Keratinocyte (primary cell): ENCODE measurements at regions not wholly inside any gene's neighbourhood (a gene's known extent, or its start where the extent isn't known, plus 50 kb on each side); places are given as distances from the start of the nearest gene placed in this dataset.

ENCODE experiments used
- DNase-seq: peaks from one replicate; pipeline ENCODE4 v3.0.0-alpha.2; 2011; ENCODE audit warnings: low read depth, missing footprints, low spot score
- FAIRE-seq: peaks from 2 replicates; lab custom pipeline; 2011; peaks lifted over from hg19 to GRCh38; lab: Jason Lieb, UNC
- H2AFZ ChIP-seq: 2 replicates; pipeline ENCODE4 v1.6.0; 2012; ENCODE audit warnings: low read length, control low read depth, inconsistent platforms; ENCODE audit not compliant: control insufficient read depth
- H3K27ac ChIP-seq: 2 replicates; pipeline ENCODE4 v1.5.1; 2011; ENCODE audit warnings: low read length; ENCODE audit not compliant: control insufficient read depth, insufficient read depth
- H3K27me3 ChIP-seq: 3 replicates; pipeline ENCODE4 v1.6.0; 2011; ENCODE audit warnings: low read length; ENCODE audit not compliant: control insufficient read depth, insufficient read depth; ENCODE audit errors: extremely low read depth
- H3K36me3 ChIP-seq, 2 experiments: 2 replicates in 1 of 2; 3 replicates in 1 of 2; pipeline ENCODE4 v1.5.1; 2011; ENCODE audit warnings: low read length in 2 of 2, mild to moderate bottlenecking in 1 of 2; ENCODE audit not compliant: control insufficient read depth in 2 of 2, insufficient read depth in 2 of 2; ENCODE audit errors: extremely low read depth in 1 of 2
- H3K4me1 ChIP-seq: 3 replicates; pipeline ENCODE4 v1.5.1; 2011; ENCODE audit warnings: low read length; ENCODE audit not compliant: control insufficient read depth, insufficient read depth; ENCODE audit errors: extremely low read depth
- H3K4me2 ChIP-seq: 3 replicates; pipeline ENCODE4 v1.6.0; 2011; ENCODE audit warnings: low read depth, low read length; ENCODE audit not compliant: control insufficient read depth, insufficient read depth; ENCODE audit errors: extremely low read depth
- H3K4me3 ChIP-seq, 3 experiments: fragments of 200-600 bp in 1 of 3; sonication (generic) in 1 of 3; 2 replicates in 2 of 3; 3 replicates in 1 of 3; pipeline ENCODE4 v1.5.1; 2011 to 2016; ENCODE audit warnings: low read length in 3 of 3, mild to moderate bottlenecking in 3 of 3, control low read depth in 2 of 3, inconsistent platforms in 1 of 3, low read depth in 1 of 3, mixed read lengths in 1 of 3, mixed run types in 1 of 3, moderate library complexity in 1 of 3; ENCODE audit not compliant: control insufficient read depth in 2 of 3, insufficient read depth in 2 of 3; ENCODE audit errors: extremely low read depth in 1 of 3
- H3K79me2 ChIP-seq: 2 replicates; pipeline ENCODE4 v1.6.0; 2012; ENCODE audit warnings: low read length; ENCODE audit not compliant: control insufficient read depth, insufficient read depth
- H3K9ac ChIP-seq: 3 replicates; pipeline ENCODE4 v1.6.0; 2011; ENCODE audit warnings: low read length; ENCODE audit not compliant: control insufficient read depth, insufficient read depth; ENCODE audit errors: extremely low read depth
- H3K9me1 ChIP-seq: 3 replicates; pipeline ENCODE4 v1.6.0; 2011; ENCODE audit warnings: low read length; ENCODE audit not compliant: control insufficient read depth, insufficient read depth; ENCODE audit errors: extremely low read depth
- H3K9me3 ChIP-seq: 2 replicates; pipeline ENCODE4 v1.5.1; 2012; ENCODE audit warnings: low read depth, low read length; ENCODE audit not compliant: control insufficient read depth
- H4K20me1 ChIP-seq: 3 replicates; pipeline ENCODE4 v1.6.0; 2011; ENCODE audit warnings: low read length; ENCODE audit not compliant: control insufficient read depth, insufficient read depth; ENCODE audit errors: extremely low read depth
- CTCF ChIP-seq, 3 experiments: IDR thresholded peaks in 1 of 3; conservative IDR thresholded peaks in 1 of 3; optimal IDR thresholded peaks in 1 of 3; 2 replicates in 2 of 3; 3 replicates in 1 of 3; pipeline versions ENCODE3 to v1.5.1; 2011; ENCODE audit warnings: low read length in 3 of 3, mild to moderate bottlenecking in 3 of 3, moderate library complexity in 2 of 3, control low read depth in 1 of 3, inconsistent platforms in 1 of 3; ENCODE audit not compliant: insufficient read depth in 2 of 3; ENCODE audit errors: extremely low read depth in 1 of 3
- EZH2 ChIP-seq: IDR thresholded peaks from one replicate; pipeline ENCODE4 v1.6.1; 2012; ENCODE audit warnings: inconsistent platforms, mild to moderate bottlenecking, low read length, moderate library complexity
- dilution Hi-C: fragments of 300-500 bp; cut with MboI; formaldehyde crosslinking; loops from one replicate; pipeline ENCODE4 v1.7.0; 2020; ENCODE audit warnings: low sequenced_read_pairs; ENCODE audit not compliant: extremely low pct_ligation_motif_present

GRCh38 chr6:96279084-96279483 is 242.5 kb upstream of the UFL1 start:
- H3K9me1 ChIP-seq: no peaks in the 10 kb centered on the region
- H3K4me3 ChIP-seq: no peak overlapping the region
- H3K36me3 ChIP-seq: no peaks in the 10 kb centered on the region
- TF ChIP-seq CTCF (optimal IDR thresholded peaks at IDR 0.05 in 1 of 3, IDR thresholded peaks at IDR 0.05 in 1 of 3, conservative IDR thresholded peaks at IDR 0.05 in 1 of 3; ENCODE audit: extremely low read depth in 1 of 3, insufficient read depth in 2 of 3, low read length in 3 of 3) (no peak), EZH2 (no peak)
- no peak overlapping the region for H3K9ac ChIP-seq
- no peaks in the 10 kb centered on the region for H3K4me1 ChIP-seq
- DNase-seq (no peak), FAIRE-seq (no peak)
- H2AFZ ChIP-seq: no peak overlapping the region
- H3K27me3 ChIP-seq: no peaks in the 10 kb centered on the region
- H3K4me2 ChIP-seq: no peak overlapping the region
- no peaks in the 10 kb centered on the region for H3K9me3 ChIP-seq
- H3K79me2 ChIP-seq: no peaks in the 10 kb centered on the region
- H3K27ac ChIP-seq: no peak overlapping the region
- H4K20me1 ChIP-seq: no peaks in the 10 kb centered on the region
- dilution Hi-C loops: no loop called here

DNA sequence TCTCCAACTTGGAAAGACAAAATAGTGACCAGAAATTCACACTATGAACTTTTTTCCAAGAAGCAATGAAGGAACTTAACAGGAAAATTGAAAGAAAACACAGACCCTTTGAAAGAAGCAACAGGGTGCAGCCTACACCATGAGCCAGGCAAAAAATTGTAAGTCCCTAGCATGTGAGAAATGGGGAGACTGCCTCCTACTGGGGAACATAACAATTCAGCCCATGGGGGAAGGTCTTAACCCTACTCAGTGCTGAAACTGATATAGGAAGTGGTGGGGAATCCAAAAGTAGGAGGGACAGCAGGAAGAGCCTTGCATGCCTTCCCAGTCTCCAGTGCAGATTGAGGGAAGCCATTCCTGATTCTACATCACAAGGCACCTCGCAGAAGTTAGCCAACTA is 235.1 kb upstream of the UFL1 start:
- TF ChIP-seq CTCF (optimal IDR thresholded peaks at IDR 0.05 in 1 of 3, IDR thresholded peaks at IDR 0.05 in 1 of 3, conservative IDR thresholded peaks at IDR 0.05 in 1 of 3; ENCODE audit: extremely low read depth in 1 of 3, insufficient read depth in 2 of 3, low read length in 3 of 3): no peak
- TF ChIP-seq EZH2: no peak
- Histone ChIP-seq H3K4me1 (no peaks in the 10 kb centered on the region), H3K9ac (no peak overlapping the region), H3K9me1 (no peaks in the 10 kb centered on the region), H2AFZ (no peak overlapping the region), H3K27ac (no peak overlapping the region), H3K27me3 (no peaks in the 10 kb centered on the region), H3K4me2 (no peak overlapping the region), H3K79me2 (no peaks in the 10 kb centered on the region), H3K36me3 (no peaks in the 10 kb centered on the region), H3K4me3 (no peak overlapping the region), H3K9me3 (no peaks in the 10 kb centered on the region), H4K20me1 (no peaks in the 10 kb centered on the region)
- dilution Hi-C loops: no loop called here
- FAIRE-seq (no peak), DNase-seq (no peak)
